IMR-90 (cell line): ENCODE measurements at regions not wholly inside any gene's neighbourhood (a gene's known extent, or its start where the extent isn't known, plus 50 kb on each side); places are given as distances from the start of the nearest gene placed in this dataset.

Experiments used
- ATAC-seq: fragments of 200-7000 bp; cut with Tn5 transposase; 2 replicates; pipeline ENCODE4 v1.9.1; 2020; ENCODE audit warnings: low read depth, mild to moderate bottlenecking, moderate library complexity
- BruUV-seq: library from RNA; stranded (reverse); fragments of 400-500 nt; replicated peaks from 2 replicates; lab custom pipeline; 2021; lab: Mats Ljungman, UMichigan
- CTCF ChIA-PET: fragments of 300-600 bp; formaldehyde crosslinking; extraction: SDS; loops from one replicate; lab custom pipeline; 2021; ENCODE audit warnings: antibody characterized with exemption; lab: Yijun Ruan, JAX
- POLR2A ChIA-PET: fragments of 300-600 bp; sonication (Branson Sonifier 250); formaldehyde crosslinking; loops from one replicate; lab custom pipeline; 2022; ENCODE audit warnings: antibody characterized with exemption; ENCODE audit not compliant: unreplicated experiment; lab: Charles Lee
- DNase-seq: peaks from one replicate; pipeline ENCODE4 v3.0.0; 2013
- H2AFZ ChIP-seq: replicated peaks from 2 replicates; pipeline ENCODE3; 2013; ENCODE audit warnings: low read length, mild to moderate bottlenecking; ENCODE audit not compliant: poor library complexity
- H2AK5ac ChIP-seq: 2 replicates; pipeline ENCODE4 v1.6.1; 2013; ENCODE audit warnings: low read depth, low read length, inconsistent platforms
- H2AK9ac ChIP-seq: replicated peaks from 2 replicates; pipeline ENCODE3; 2013; ENCODE audit warnings: mild to moderate bottlenecking, low read depth, low read length, moderate library complexity; ENCODE audit not compliant: poor library complexity
- H2BK120ac ChIP-seq: 2 replicates; pipeline ENCODE4 v1.6.1; 2013; ENCODE audit warnings: low read depth, low read length, inconsistent platforms
- H2BK15ac ChIP-seq: 3 replicates; pipeline ENCODE4 v1.6.1; 2013; ENCODE audit warnings: low read depth, low read length, inconsistent platforms
- H2BK20ac ChIP-seq: 2 replicates; pipeline ENCODE4 v1.6.1; 2013; ENCODE audit warnings: low read depth, mild to moderate bottlenecking, inconsistent platforms, low read length, moderate library complexity
- H2BK5ac ChIP-seq: 2 replicates; pipeline ENCODE4 v1.6.1; 2013; ENCODE audit warnings: mild to moderate bottlenecking, low read depth, low read length, inconsistent platforms; ENCODE audit not compliant: poor library complexity, severe bottlenecking
- H3K14ac ChIP-seq: replicated peaks from 2 replicates; pipeline ENCODE4 v1.6.1; 2013; ENCODE audit warnings: low read depth, low read length, inconsistent platforms
- H3K18ac ChIP-seq: 2 replicates; pipeline ENCODE4 v1.6.1; 2013; ENCODE audit warnings: low read depth, low read length, control low read depth
- H3K23ac ChIP-seq: 2 replicates; pipeline ENCODE4 v1.6.1; 2013; ENCODE audit warnings: low read depth, low read length, inconsistent platforms
- H3K27ac ChIP-seq: 2 replicates; pipeline ENCODE4 v1.5.1; 2013; ENCODE audit warnings: mild to moderate bottlenecking, control low read depth, low read length; ENCODE audit not compliant: insufficient read depth
- H3K27me3 ChIP-seq: 2 replicates; pipeline ENCODE4 v1.6.1; 2013; ENCODE audit warnings: low read length; ENCODE audit not compliant: control insufficient read depth, insufficient read depth
- H3K36me3 ChIP-seq: 2 replicates; pipeline ENCODE4 v1.6.1; 2013; ENCODE audit warnings: low read length, mixed read lengths; ENCODE audit not compliant: control insufficient read depth, insufficient read depth
- H3K4ac ChIP-seq: 2 replicates; pipeline ENCODE4 v1.6.1; 2013; ENCODE audit warnings: low read depth, low read length, inconsistent platforms
- H3K4me1 ChIP-seq: 2 replicates; pipeline ENCODE4 v1.6.1; 2013; ENCODE audit warnings: low read length, mixed read lengths; ENCODE audit not compliant: control insufficient read depth, insufficient read depth
- H3K4me2 ChIP-seq: 2 replicates; pipeline ENCODE4 v1.6.1; 2013; ENCODE audit warnings: low read depth, mild to moderate bottlenecking, control low read depth, low read length, moderate library complexity
- H3K4me3 ChIP-seq: 2 replicates; pipeline ENCODE4 v1.5.1; 2013; ENCODE audit warnings: low read depth, mild to moderate bottlenecking, control low read depth, low read length, moderate library complexity; ENCODE audit not compliant: insufficient read depth
- H3K56ac ChIP-seq: 2 replicates; pipeline ENCODE4 v1.6.1; 2013; ENCODE audit warnings: low read length, inconsistent platforms; ENCODE audit not compliant: insufficient read depth; ENCODE audit errors: extremely low read depth
- H3K79me1 ChIP-seq, 2 experiments: 2 replicates each; pipeline ENCODE4 v1.6.1; 2013; ENCODE audit warnings: low read length in 2 of 2, inconsistent platforms in 1 of 2, low read depth in 1 of 2
- H3K9ac ChIP-seq: 2 replicates; pipeline ENCODE4 v1.6.1; 2013; ENCODE audit warnings: low read depth, low read length, control low read depth
- H3K9me1 ChIP-seq: 2 replicates; pipeline ENCODE4 v1.6.1; 2013; ENCODE audit warnings: low read length, inconsistent platforms; ENCODE audit not compliant: insufficient read depth
- H3K9me3 ChIP-seq: 2 replicates; pipeline ENCODE4 v1.6.1; 2013; ENCODE audit warnings: low read length; ENCODE audit not compliant: control insufficient read depth, insufficient read depth
- H4K20me1 ChIP-seq: 2 replicates; pipeline ENCODE4 v1.6.1; 2013; ENCODE audit warnings: low read length, inconsistent platforms; ENCODE audit not compliant: insufficient read depth
- H4K5ac ChIP-seq: 2 replicates; pipeline ENCODE4 v1.6.1; 2013; ENCODE audit warnings: mild to moderate bottlenecking, low read depth, low read length, control low read depth
- H4K8ac ChIP-seq, 2 experiments: 2 replicates each; pipeline ENCODE4 v1.6.1; 2013; ENCODE audit warnings: low read depth in 2 of 2, low read length in 2 of 2, control low read depth in 1 of 2, inconsistent platforms in 1 of 2
- H4K91ac ChIP-seq: 2 replicates; pipeline ENCODE4 v1.6.1; 2013; ENCODE audit warnings: low read depth, low read length, inconsistent platforms; ENCODE audit not compliant: insufficient read depth
- BHLHE40 ChIP-seq: fragments of 150-350 bp; IDR thresholded peaks from 2 replicates; pipeline ENCODE4 v1.6.1; 2016; ENCODE audit warnings: mild to moderate bottlenecking, low read depth, low read length
- MAFK ChIP-seq: IDR thresholded peaks from 2 replicates; pipeline ENCODE4 v1.6.1; 2012; ENCODE audit warnings: low read depth, low read length, improper control_type of control experiment
- MXI1 ChIP-seq: IDR thresholded peaks from 2 replicates; pipeline ENCODE4 v1.6.1; 2012; ENCODE audit warnings: low read depth, mild to moderate bottlenecking, low read length, moderate library complexity, borderline replicate concordance
- POLR2A ChIP-seq: IDR thresholded peaks from 2 replicates; pipeline ENCODE4 v1.6.1; 2012; ENCODE audit warnings: mild to moderate bottlenecking, low read depth, low read length
- RCOR1 ChIP-seq: IDR thresholded peaks from 2 replicates; pipeline ENCODE4 v1.6.1; 2012; ENCODE audit warnings: mild to moderate bottlenecking, low read length, improper control_type of control experiment; ENCODE audit not compliant: insufficient replicate concordance
- SMC3 ChIP-seq: fragments of 150-350 bp; IDR thresholded peaks from 2 replicates; pipeline ENCODE4 v1.6.1; 2016; ENCODE audit warnings: low read depth, mild to moderate bottlenecking, antibody characterized with exemption, low read length, moderate library complexity
- WGBS, 2 experiments: methylation state at CpG; one replicate each; pipeline versions ENCODE4 v1.1.5 to v1.1.7; 2013; ENCODE audit warnings: missing lambda C conversion rate in 2 of 2; ENCODE audit not compliant: insufficient read length in 1 of 2; ENCODE audit errors: extremely low coverage in 2 of 2; 5-methylcytosine and 5-hydroxymethylcytosine counted together
- dilution Hi-C: fragments of 300-500 bp; cut with HindIII; formaldehyde crosslinking; loops from one replicate; pipeline ENCODE4 v1.14.3; 2018; ENCODE audit warnings: low sequenced_read_pairs; ENCODE audit not compliant: unreplicated experiment
- in situ Hi-C: fragments of 300-500 bp; cut with MboI; formaldehyde crosslinking; loops from 3 replicates; pipeline ENCODE4 v1.14.3; 2019; ENCODE audit warnings: low sequenced_read_pairs, inconsistent platforms, mixed read lengths
- intact Hi-C: fragments of 100-400 bp; cut with micrococcal nuclease; formaldehyde crosslinking; loops from 2 replicates; pipeline ENCODE4 v1.10.0; 2022
- TF ChIP-seq, protein P1 (sequence below): fragments of 150-350 bp; IDR thresholded peaks from 2 replicates; pipeline ENCODE4 v1.6.1; 2017; ENCODE audit warnings: mild to moderate bottlenecking, antibody characterized with exemption, low read length, low read depth

GRCh38 chr1:14180738-14181137 is 417.7 kb upstream of the KAZN start:
- no peak overlapping the region for H3K4me2 ChIP-seq
- BruUV-seq: no TSS peak
- intact Hi-C loops: no loop called here
- H3K56ac ChIP-seq: no peak overlapping the region
- no peaks in the 10 kb centered on the region for H3K9me1 ChIP-seq
- in situ Hi-C loops: no loop called here
- H3K4me3 ChIP-seq: no peak overlapping the region
- H2AK9ac ChIP-seq: no peak overlapping the region
- H3K4me1 ChIP-seq: no peaks in the 10 kb centered on the region
- H3K27me3 ChIP-seq: no peaks in the 10 kb centered on the region
- H4K91ac ChIP-seq: no peak overlapping the region
- no peaks in the 10 kb centered on the region for H3K79me1 ChIP-seq
- no peak for TF ChIP-seq MXI1
- no peak for TF ChIP-seq POLR2A
- no peak for TF ChIP-seq MAFK
- no peak for TF ChIP-seq SMC3
- TF ChIP-seq BHLHE40: no peak
- TF ChIP-seq, protein P1, sequence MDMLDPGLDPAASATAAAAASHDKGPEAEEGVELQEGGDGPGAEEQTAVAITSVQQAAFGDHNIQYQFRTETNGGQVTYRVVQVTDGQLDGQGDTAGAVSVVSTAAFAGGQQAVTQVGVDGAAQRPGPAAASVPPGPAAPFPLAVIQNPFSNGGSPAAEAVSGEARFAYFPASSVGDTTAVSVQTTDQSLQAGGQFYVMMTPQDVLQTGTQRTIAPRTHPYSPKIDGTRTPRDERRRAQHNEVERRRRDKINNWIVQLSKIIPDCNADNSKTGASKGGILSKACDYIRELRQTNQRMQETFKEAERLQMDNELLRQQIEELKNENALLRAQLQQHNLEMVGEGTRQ: no peak
- TF ChIP-seq RCOR1: no peak
- DNase-seq (no peak), ATAC-seq (no peak)
- no peak overlapping the region for H2AK5ac ChIP-seq
- no peak overlapping the region for H2BK120ac ChIP-seq
- no peak overlapping the region for H4K8ac ChIP-seq
- H3K27ac ChIP-seq: no peak overlapping the region
- ChIA-PET CTCF (no interaction called here), POLR2A (no interaction called here)
- H2BK20ac ChIP-seq: no peak overlapping the region
- no peaks in the 10 kb centered on the region for H4K20me1 ChIP-seq
- no peak overlapping the region for H3K14ac ChIP-seq
- H3K36me3 ChIP-seq: no peaks in the 10 kb centered on the region
- H2AFZ ChIP-seq: no peak overlapping the region
- dilution Hi-C loops: no loop called here
- no peak overlapping the region for H3K18ac ChIP-seq
- H3K9me3 ChIP-seq: peaks cover 8% of the 10 kb centered on the region
- no peak overlapping the region for H2BK5ac ChIP-seq
- WGBS, 2 experiments: no CpG with 5 or more reads among the region's 4 CpGs
- H3K9ac ChIP-seq: no peak overlapping the region
- no peak overlapping the region for H3K4ac ChIP-seq
- H2BK15ac ChIP-seq: no peak overlapping the region
- no peak overlapping the region for H4K5ac ChIP-seq
- H3K23ac ChIP-seq: no peak overlapping the region
